AG20443 (cell line): ENCODE measurements at regions not wholly inside any gene's neighbourhood (a gene's known extent, or its start where the extent isn't known, plus 50 kb on each side); places are given as distances from the start of the nearest gene placed in this dataset.

Experiments used
- DNase-seq: peaks from one replicate; pipeline ENCODE4 v3.0.0; 2012; ENCODE audit warnings: low spot score, mixed read lengths

GRCh38 chr19:16022681-16023080 is 53.6 kb upstream of the TPM4 start:
- DNase-seq = no peak

GRCh38 chr19:16023146-16023915 is 53.0 kb upstream of the TPM4 start:
- no peak for DNase-seq

GRCh38 chr19:16024266-16025107 is 51.8 kb upstream of the TPM4 start:
- no peak for DNase-seq

GRCh38 chr19:16025108-16026101 is 50.9 kb upstream of the TPM4 start:
- DNase-seq = peak; percentile 96

GRCh38 chr19:16026131-16026530 is 50.2 kb upstream of the TPM4 start:
- no peak for DNase-seq
